Mesendoderm (in vitro differentiated cells): ENCODE measurements at regions not wholly inside any gene's neighbourhood (a gene's known extent, or its start where the extent isn't known, plus 50 kb on each side); places are given as distances from the start of the nearest gene placed in this dataset.

Experiments
- DNase-seq: peaks from one replicate; pipeline ENCODE4 v3.0.0; 2013
- H2AK5ac ChIP-seq: 2 replicates; pipeline ENCODE4 v1.6.1; 2013; ENCODE audit warnings: low read length, inconsistent platforms
- H2BK120ac ChIP-seq: 2 replicates; pipeline ENCODE4 v1.6.1; 2013; ENCODE audit warnings: low read depth, mild to moderate bottlenecking, low read length, moderate library complexity, mixed read lengths
- H2BK15ac ChIP-seq: replicated peaks from 2 replicates; pipeline ENCODE4 v1.6.1; 2013; ENCODE audit warnings: low read depth, mild to moderate bottlenecking, moderate library complexity
- H2BK5ac ChIP-seq: 2 replicates; pipeline ENCODE4 v1.6.1; 2013; ENCODE audit warnings: low read length, inconsistent platforms
- H3K18ac ChIP-seq: 2 replicates; pipeline ENCODE4 v1.6.1; 2013; ENCODE audit warnings: mild to moderate bottlenecking, low read length, mixed read lengths
- H3K23ac ChIP-seq: one replicate; pipeline ENCODE4 v1.6.1; 2013; ENCODE audit warnings: low read length
- H3K27ac ChIP-seq: 2 replicates; pipeline ENCODE4 v1.5.1; 2013; ENCODE audit warnings: low read depth, mild to moderate bottlenecking, inconsistent platforms, low read length, moderate library complexity
- H3K27me3 ChIP-seq: 2 replicates; pipeline ENCODE4 v1.6.1; 2013; ENCODE audit warnings: low read length, control low read depth, mild to moderate bottlenecking, inconsistent platforms; ENCODE audit not compliant: insufficient read depth, poor library complexity
- H3K36me3 ChIP-seq: 2 replicates; pipeline ENCODE4 v1.6.1; 2013; ENCODE audit warnings: low read length, inconsistent platforms; ENCODE audit not compliant: control insufficient read depth, insufficient read depth
- H3K4ac ChIP-seq: one replicate; pipeline ENCODE4 v1.6.1; 2013; ENCODE audit warnings: low read depth, mild to moderate bottlenecking, low read length, moderate library complexity
- H3K4me1 ChIP-seq: 2 replicates; pipeline ENCODE4 v1.6.1; 2013; ENCODE audit warnings: low read depth, low read length, inconsistent platforms; ENCODE audit not compliant: control insufficient read depth
- H3K4me2 ChIP-seq: 2 replicates; pipeline ENCODE4 v1.6.1; 2013; ENCODE audit warnings: low read length
- H3K4me3 ChIP-seq: 2 replicates; pipeline ENCODE4 v1.5.1; 2013; ENCODE audit warnings: mild to moderate bottlenecking, low read length
- H3K56ac ChIP-seq: one replicate; pipeline ENCODE4 v1.6.1; 2013; ENCODE audit warnings: low read length
- H3K79me1 ChIP-seq: 2 replicates; pipeline ENCODE4 v1.6.1; 2013; ENCODE audit warnings: low read length, inconsistent platforms
- H3K79me2 ChIP-seq: 2 replicates; pipeline ENCODE4 v1.6.1; 2013; ENCODE audit warnings: mild to moderate bottlenecking, low read length; ENCODE audit not compliant: control insufficient read depth, insufficient read depth
- H3K9ac ChIP-seq: 2 replicates; pipeline ENCODE4 v1.6.1; 2013; ENCODE audit warnings: low read length, inconsistent platforms
- H4K5ac ChIP-seq: one replicate; pipeline ENCODE4 v1.6.1; 2013; ENCODE audit warnings: low read length
- H4K8ac ChIP-seq: one replicate; pipeline ENCODE4 v1.6.1; 2013; ENCODE audit warnings: low read depth, mild to moderate bottlenecking, control low read depth, low read length, moderate library complexity
- WGBS: extraction: QIAGEN DNeasy Blood & Tissue Kit; methylation state at CpG from one replicate; pipeline ENCODE4 v1.1.7; 2013; ENCODE audit warnings: low lambda C conversion rate, missing lambda C conversion rate; ENCODE audit not compliant: insufficient coverage; ENCODE audit errors: extremely low coverage; 5-methylcytosine and 5-hydroxymethylcytosine counted together

GRCh38 chr11:11038352-11038751 lies 180.5 kb upstream of the ZBED5 start:
- H3K79me1 ChIP-seq = no peaks in the 10 kb centered on the region
- H3K4me1 ChIP-seq = no peaks in the 10 kb centered on the region
- DNase-seq = no peak
- no peak overlapping the region for H2AK5ac ChIP-seq
- WGBS = no CpG with 5 or more reads among the region's 3 CpGs
- H3K56ac ChIP-seq = no peak overlapping the region
- no peak overlapping the region for H3K18ac ChIP-seq
- H4K5ac ChIP-seq = no peak overlapping the region
- no peak overlapping the region for H2BK15ac ChIP-seq
- H4K8ac ChIP-seq = no peak overlapping the region
- H3K4me3 ChIP-seq = no peak overlapping the region
- H3K4me2 ChIP-seq = no peak overlapping the region
- H3K27me3 ChIP-seq = no peaks in the 10 kb centered on the region
- no peak overlapping the region for H3K9ac ChIP-seq
- H3K4ac ChIP-seq = no peak overlapping the region
- no peaks in the 10 kb centered on the region for H3K79me2 ChIP-seq
- H3K36me3 ChIP-seq = no peaks in the 10 kb centered on the region
- H3K23ac ChIP-seq = no peak overlapping the region
- H2BK120ac ChIP-seq = no peak overlapping the region
- no peak overlapping the region for H3K27ac ChIP-seq
- no peak overlapping the region for H2BK5ac ChIP-seq

- no peak overlapping the region for H3K23ac ChIP-seq
- H4K8ac ChIP-seq = no peak overlapping the region
- H3K18ac ChIP-seq = no peak overlapping the region
- H3K4me2 ChIP-seq = no peak overlapping the region
- H3K79me1 ChIP-seq = no peaks in the 10 kb centered on the region
- no peaks in the 10 kb centered on the region for H3K27me3 ChIP-seq
- no peak overlapping the region for H3K9ac ChIP-seq
- no peaks in the 10 kb centered on the region for H3K79me2 ChIP-seq
- no peak overlapping the region for H2BK15ac ChIP-seq
- no peak overlapping the region for H2BK120ac ChIP-seq
- no peak overlapping the region for H3K4me3 ChIP-seq
- no peak overlapping the region for H3K56ac ChIP-seq
- WGBS = no CpG with 5 or more reads among the region's 5 CpGs
- H4K5ac ChIP-seq = no peak overlapping the region
- DNase-seq = peak; percentile 91
- H3K36me3 ChIP-seq = no peaks in the 10 kb centered on the region
- H3K4ac ChIP-seq = no peak overlapping the region
- H2AK5ac ChIP-seq = no peak overlapping the region
- H3K4me1 ChIP-seq = no peaks in the 10 kb centered on the region
- no peak overlapping the region for H3K27ac ChIP-seq
- H2BK5ac ChIP-seq = no peak overlapping the region
Observed at GRCh38 chr11:11036848-11037732, 179.2 kb upstream of the ZBED5 start.

- DNase-seq = no peak
- no peak overlapping the region for H3K4me2 ChIP-seq
- no peak overlapping the region for H4K8ac ChIP-seq
- no peaks in the 10 kb centered on the region for H3K27me3 ChIP-seq
- H2BK15ac ChIP-seq = no peak overlapping the region
- H3K4me3 ChIP-seq = no peak overlapping the region
- no peaks in the 10 kb centered on the region for H3K4me1 ChIP-seq
- H3K79me1 ChIP-seq = no peaks in the 10 kb centered on the region
- H3K23ac ChIP-seq = no peak overlapping the region
- no peak overlapping the region for H3K27ac ChIP-seq
- no peaks in the 10 kb centered on the region for H3K36me3 ChIP-seq
- H2AK5ac ChIP-seq = no peak overlapping the region
- H4K5ac ChIP-seq = no peak overlapping the region
- H3K79me2 ChIP-seq = no peaks in the 10 kb centered on the region
- no peak overlapping the region for H2BK120ac ChIP-seq
- H2BK5ac ChIP-seq = no peak overlapping the region
- no peak overlapping the region for H3K18ac ChIP-seq
- H3K56ac ChIP-seq = no peak overlapping the region
- no peak overlapping the region for H3K9ac ChIP-seq
- H3K4ac ChIP-seq = no peak overlapping the region
- WGBS = no CpG with 5 or more reads among the region's 3 CpGs
Observed at GRCh38 chr11:11036185-11036847, 178.5 kb upstream of the ZBED5 start.

- DNase-seq = peak; percentile 54
- H3K79me2 ChIP-seq = no peaks in the 10 kb centered on the region
- H3K27ac ChIP-seq = no peak overlapping the region
- H3K18ac ChIP-seq = no peak overlapping the region
- H4K8ac ChIP-seq = no peak overlapping the region
- no peak overlapping the region for H3K56ac ChIP-seq
- no peak overlapping the region for H2AK5ac ChIP-seq
- H3K23ac ChIP-seq = no peak overlapping the region
- H3K9ac ChIP-seq = no peak overlapping the region
- H3K4me2 ChIP-seq = no peak overlapping the region
- WGBS = no CpG with 5 or more reads among the region's 1 CpG
- H3K79me1 ChIP-seq = no peaks in the 10 kb centered on the region
- H3K36me3 ChIP-seq = no peaks in the 10 kb centered on the region
- no peak overlapping the region for H2BK15ac ChIP-seq
- H2BK120ac ChIP-seq = no peak overlapping the region
- no peak overlapping the region for H2BK5ac ChIP-seq
- no peaks in the 10 kb centered on the region for H3K27me3 ChIP-seq
- no peaks in the 10 kb centered on the region for H3K4me1 ChIP-seq
- no peak overlapping the region for H3K4ac ChIP-seq
- H3K4me3 ChIP-seq = no peak overlapping the region
- no peak overlapping the region for H4K5ac ChIP-seq
Observed at GRCh38 chr11:11035331-11035730, 177.5 kb upstream of the ZBED5 start.

- no peak overlapping the region for H3K4me2 ChIP-seq
- no peak overlapping the region for H3K56ac ChIP-seq
- H3K79me2 ChIP-seq = no peaks in the 10 kb centered on the region
- H3K9ac ChIP-seq = no peak overlapping the region
- H2BK120ac ChIP-seq = no peak overlapping the region
- no CpG with 5 or more reads among the region's 5 CpGs for WGBS
- H3K27me3 ChIP-seq = no peaks in the 10 kb centered on the region
- no peak overlapping the region for H4K8ac ChIP-seq
- H4K5ac ChIP-seq = no peak overlapping the region
- no peak overlapping the region for H3K18ac ChIP-seq
- H2AK5ac ChIP-seq = no peak overlapping the region
- no peak overlapping the region for H2BK5ac ChIP-seq
- H3K23ac ChIP-seq = no peak overlapping the region
- DNase-seq = no peak
- no peak overlapping the region for H3K27ac ChIP-seq
- H2BK15ac ChIP-seq = no peak overlapping the region
- H3K4me3 ChIP-seq = no peak overlapping the region
- H3K79me1 ChIP-seq = no peaks in the 10 kb centered on the region
- H3K4me1 ChIP-seq = no peaks in the 10 kb centered on the region
- no peak overlapping the region for H3K4ac ChIP-seq
- no peaks in the 10 kb centered on the region for H3K36me3 ChIP-seq
Observed at GRCh38 chr11:11034476-11034875, 176.6 kb upstream of the ZBED5 start.
